NCI-H1105 (cell line): ENCODE measurements at regions not wholly inside any gene's neighbourhood (a gene's known extent, or its start where the extent isn't known, plus 50 kb on each side); places are given as distances from the start of the nearest gene placed in this dataset.

Source experiments
- DNase-seq: peaks from one replicate; lab custom pipeline; 2025; lab: John Stamatoyannopoulos, UW

DNA sequence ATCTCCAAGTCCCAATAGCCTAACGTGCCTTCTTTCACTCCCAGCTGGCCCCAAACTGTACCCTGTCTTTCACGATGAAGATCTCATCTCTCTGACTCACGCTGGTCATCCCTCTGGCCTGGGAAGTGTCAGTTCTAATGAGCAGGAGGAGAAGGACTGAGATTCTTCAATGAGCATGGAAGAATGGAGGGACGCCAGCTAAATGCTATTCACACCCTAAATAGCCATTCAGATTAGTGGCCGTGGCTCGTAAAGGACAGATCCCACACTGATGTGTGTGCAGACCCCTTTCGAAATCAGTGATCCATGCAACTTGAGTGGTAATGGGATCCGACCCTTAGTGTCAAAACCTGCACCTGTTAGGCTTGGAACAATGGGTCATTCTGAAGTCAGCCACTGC is 75.9 kb upstream of the SMYD2 start:
- peak; percentile 6 for DNase-seq

DNA sequence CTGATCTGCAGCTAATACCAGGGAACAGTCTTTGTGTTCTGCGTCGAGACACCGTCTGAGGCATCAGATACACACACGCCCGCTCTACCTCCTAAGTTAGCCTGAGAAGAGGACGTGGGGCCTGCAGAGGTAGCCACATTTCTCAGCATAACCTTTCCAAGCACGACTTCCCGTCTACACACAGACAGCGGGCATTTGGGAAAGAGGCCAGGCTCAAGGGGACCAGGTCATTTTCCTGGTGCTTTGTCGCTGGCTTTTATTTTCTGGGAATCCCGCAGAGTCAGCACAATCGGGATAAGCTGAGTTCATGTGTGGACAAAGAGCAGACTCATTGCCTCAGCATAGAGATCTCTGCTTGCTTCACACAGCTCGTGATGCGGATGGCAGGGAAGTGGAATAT is 72.5 kb upstream of the SMYD2 start:
- no peak for DNase-seq

DNA sequence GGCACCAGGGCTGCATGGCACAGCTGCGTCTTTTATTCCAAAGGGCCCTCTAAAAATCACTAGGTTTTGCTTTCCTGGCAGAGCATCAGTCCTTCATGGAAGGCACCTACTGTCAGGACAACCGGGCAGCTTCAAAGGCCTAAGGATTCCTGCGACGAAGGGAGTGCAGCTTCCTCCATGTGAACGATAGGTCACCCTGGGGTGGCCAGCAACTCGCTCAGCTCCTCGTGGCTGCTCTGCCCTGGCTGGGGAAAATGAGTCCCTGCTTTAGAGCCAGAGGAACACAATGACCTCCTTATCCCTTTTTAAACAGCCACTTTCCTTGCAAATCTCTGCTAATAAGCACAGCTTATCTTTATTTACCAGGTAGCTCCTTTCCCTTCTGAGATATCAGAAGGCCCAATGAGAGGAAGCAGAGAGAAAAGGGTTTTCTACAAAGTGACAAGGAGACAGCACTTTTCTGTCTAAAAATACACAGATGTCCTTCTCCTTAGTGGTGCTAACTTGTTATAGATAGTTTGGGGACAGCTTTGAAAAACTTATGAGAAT is 71.6 kb upstream of the SMYD2 start:
- DNase-seq = no peak

DNA sequence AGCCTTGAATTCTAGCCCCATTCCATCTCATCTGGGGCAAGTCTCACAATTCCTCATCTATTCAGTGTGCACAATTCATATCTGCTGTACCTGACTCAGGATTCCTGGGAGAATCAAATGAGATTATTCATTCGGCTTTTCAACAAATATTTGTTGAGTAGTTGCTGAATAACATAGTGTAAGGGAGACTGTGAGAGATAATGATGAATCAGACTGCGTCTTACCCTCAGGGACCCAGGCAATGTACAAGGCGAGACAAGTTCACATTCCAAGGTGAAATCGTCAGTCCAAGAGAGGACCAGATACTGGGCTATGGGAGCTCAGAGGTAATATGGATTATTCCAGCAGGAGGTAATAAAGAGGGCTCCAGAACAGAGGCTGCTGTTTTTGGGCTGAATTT is 67.8 kb upstream of the SMYD2 start:
- DNase-seq = no peak

DNA sequence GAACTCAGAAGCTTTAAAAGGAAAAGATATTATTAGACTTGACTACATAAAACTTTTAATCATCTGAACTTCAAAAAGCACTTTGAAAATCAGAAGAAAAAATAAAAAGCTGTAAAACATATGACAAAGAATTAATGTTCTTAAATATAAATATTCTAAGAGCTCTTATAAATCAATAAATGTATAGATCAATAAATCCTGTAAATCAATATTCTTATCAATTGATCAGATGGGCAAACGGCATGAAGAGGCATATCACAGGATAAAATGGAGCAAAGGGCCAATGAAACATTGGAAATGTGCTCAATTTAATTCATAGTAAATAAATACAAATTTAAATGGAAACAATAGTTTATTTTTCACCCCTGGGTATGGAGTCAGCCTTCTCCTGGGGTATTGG is 66.1 kb upstream of the SMYD2 start:
- DNase-seq = no peak

DNA sequence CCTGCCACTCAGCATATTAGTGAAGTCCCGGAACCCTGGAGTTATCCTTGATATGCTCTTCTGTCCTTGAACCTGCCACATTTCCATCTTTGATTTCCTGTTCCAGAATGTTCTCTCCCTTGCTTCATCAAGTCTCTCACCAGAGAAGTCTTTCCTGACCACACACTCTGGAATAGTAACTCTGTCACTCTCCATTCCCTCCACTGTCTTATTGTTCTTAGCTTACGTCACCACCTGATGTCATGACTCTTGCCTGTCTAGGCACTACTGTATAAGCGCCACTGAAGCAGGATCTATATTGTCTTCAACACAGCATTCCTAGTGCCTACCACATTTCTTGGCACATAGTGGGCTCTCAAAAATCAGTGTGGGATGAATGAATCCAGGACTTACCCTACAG is 65.4 kb upstream of the SMYD2 start:
- DNase-seq = no peak

DNA sequence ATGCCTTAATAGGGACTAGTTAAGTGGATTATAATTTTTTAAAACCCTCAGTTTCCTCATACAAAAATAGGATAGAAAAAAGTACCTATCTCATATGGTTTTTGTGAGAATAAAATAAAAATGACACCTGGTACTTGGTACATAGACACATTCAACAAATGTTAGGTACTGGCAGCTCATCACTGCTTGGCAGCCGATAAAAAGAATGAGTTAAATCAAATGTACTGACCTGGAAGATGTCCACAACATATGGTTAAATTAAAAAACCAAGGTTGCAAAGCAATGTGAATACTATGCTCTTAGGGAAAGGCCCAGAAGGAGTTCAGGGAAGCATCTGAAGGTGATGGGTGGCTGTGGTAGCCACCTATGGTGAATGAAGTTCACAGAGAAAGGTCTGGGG is 64.9 kb upstream of the SMYD2 start:
- no peak for DNase-seq

DNA sequence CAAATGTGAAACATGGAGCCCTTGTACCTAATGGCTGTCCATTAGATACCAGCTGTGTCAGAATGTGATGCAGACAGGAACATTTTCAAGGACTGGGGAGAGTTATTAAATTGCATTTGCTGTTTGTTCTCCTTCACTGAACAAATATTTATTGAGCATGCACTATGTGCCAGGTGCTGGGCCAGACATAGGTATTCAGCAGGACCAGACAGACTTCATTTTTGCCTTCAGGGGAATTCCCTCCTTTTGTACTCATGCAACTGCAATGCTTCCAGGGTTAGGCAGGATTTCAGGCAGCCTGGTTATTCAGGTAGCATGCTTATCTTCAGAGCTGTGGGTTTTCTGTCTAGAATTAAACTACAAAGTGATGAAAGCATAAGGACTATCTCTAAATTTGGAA is 64.2 kb upstream of the SMYD2 start:
- DNase-seq = no peak

DNA sequence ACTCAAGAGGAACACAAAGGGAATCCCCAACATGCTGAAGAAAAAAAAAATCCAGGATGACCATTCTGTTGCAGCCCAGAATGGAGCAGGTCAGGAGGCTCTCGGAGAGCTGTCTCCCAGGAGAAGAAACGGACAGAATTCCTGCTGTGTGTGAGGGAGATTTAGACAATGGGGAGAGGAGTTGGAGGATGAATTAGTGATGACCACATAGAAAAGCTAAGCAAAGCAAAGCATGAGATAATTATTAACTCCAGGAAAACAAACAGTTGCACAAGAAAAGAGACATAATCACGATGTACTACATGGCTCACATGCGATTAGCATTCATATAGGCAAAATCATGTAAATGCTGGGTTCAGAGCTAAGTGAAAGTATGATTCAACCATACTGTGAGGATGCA is 61.1 kb upstream of the SMYD2 start:
- no peak for DNase-seq

DNA sequence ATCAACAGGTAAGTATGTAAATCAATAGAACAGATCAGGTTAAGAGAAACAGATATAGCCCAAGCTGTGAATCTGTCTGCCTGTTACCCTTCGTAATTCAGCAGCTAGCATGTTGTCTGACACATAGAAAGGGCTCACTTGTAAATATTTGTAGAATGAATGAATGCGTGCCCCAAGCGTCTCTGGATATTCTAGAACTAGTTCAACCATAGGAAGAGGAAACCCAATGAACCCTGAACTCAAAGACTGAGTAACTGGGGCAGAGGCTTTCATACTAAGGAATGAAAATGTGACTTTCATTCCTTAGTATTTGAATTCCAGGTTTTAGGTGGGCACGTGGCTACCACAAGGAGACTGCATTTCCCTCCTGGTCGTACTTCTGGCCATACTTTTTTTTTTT is 60.1 kb upstream of the SMYD2 start:
- DNase-seq = no peak

DNA sequence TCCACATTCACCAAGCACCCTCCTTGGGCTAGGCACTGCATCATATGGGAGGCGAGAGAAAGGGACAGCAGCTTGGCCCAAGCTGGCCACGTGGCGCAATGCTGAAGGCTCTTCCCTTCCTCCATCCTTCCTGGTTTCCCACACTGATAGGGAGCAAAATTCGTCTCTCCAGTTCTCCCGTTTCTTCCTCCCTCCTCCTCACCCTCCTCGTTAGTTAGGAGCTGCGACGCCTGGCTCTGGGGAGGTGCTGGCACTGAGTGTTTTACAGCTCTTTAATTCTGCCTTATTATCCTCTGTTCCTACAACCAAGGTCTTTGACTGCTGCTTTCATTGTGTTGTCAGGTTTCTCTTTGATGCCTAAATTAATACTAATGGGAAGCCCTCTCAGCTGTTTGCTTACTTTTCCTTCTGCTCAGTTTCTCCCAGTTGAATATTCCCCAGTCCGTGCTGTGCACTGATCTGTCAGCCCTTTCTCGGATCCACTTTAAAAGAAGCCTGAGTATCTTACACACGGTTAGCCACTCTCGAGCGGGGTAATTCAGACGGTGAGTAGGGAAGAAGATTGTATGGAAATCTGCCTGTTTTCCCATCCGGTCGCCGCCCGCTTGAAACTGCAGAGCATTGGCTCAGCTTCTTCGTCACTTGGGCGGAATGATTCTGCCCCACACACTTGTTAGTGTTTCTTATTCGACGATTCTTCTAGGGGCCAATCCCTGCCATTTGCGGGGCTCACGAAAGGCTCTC is 56.2 kb upstream of the SMYD2 start:
- no peak for DNase-seq

DNA sequence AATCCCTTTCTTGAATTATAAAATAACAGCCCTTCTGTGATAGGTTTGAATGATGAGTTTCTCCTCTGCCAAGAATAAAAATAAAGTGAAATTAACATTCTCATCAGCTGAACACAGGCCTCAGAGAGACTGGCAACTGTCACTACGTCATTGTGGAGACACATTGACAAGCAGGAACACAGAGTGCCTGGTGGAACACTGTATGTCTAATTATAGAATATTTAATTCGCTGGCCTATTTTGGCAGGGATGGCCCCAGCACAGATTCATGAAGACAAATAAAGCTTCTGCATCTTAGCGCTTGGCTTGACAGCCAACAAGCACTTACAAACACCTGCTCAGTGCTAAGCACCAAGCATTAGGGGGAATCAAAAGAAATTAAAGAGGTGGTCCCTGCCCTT is 52.0 kb upstream of the SMYD2 start:
- no peak for DNase-seq

DNA sequence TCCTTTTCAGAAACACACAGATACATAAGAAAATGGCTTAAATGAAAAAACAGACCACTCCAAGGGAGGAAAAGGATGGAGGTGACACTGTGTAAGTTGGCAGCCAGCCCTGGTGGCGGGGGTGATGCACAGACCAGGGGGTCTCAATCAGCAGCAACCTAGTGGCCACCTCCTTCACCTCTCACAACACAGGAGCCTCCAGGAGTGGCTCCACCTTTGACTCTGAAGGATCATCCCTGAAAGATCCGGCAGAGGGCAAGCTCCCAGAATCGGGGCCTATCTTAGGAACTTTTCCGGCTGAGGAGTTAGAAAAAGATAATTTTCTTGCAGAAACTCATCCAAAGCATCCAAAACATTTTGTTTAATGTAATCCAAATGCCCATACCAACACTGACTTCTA is 51.2 kb upstream of the SMYD2 start:
- no peak for DNase-seq
